ENCODE measurements at regions not wholly inside any gene's neighbourhood (a gene's known extent, or its start where the extent isn't known, plus 50 kb on each side); places are given as distances from the start of the nearest gene placed in this dataset.

DNA sequence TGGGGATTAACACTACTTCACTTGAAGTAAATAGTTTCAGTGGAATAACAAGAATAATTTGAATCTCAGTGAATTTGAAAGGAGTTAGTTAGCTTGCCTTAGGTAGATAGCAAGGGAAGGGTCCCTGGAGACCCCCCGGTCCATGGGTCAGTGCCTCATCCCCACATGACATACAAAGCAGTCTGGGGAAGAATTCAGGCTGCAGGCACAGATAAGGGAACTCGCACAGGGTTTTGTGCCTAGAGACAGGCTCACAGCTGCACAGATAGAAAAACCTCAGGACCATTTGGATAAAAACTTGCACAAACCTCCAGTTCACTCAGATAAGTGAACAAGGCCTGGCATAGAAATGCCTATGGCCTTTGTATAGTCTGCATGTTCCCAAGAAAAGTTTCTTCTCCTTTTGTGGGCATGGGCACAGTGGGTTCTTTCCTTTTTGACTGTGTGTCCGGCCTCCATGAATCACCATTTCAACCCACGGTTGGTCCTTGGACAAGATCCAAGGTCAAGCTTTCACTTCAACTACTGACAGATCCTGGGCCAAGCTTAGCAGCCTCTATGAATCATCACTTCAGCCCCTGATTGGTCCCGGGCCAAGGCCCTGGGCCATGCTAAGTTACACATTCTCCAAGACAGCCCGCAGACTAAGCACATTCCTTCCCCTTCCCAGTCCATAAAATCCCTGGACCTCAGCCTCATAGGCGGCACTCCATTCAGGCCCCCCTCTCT lies 108.3 kb upstream of the KLHL4 start:
- TF ChIP-seq, protein P1, sequence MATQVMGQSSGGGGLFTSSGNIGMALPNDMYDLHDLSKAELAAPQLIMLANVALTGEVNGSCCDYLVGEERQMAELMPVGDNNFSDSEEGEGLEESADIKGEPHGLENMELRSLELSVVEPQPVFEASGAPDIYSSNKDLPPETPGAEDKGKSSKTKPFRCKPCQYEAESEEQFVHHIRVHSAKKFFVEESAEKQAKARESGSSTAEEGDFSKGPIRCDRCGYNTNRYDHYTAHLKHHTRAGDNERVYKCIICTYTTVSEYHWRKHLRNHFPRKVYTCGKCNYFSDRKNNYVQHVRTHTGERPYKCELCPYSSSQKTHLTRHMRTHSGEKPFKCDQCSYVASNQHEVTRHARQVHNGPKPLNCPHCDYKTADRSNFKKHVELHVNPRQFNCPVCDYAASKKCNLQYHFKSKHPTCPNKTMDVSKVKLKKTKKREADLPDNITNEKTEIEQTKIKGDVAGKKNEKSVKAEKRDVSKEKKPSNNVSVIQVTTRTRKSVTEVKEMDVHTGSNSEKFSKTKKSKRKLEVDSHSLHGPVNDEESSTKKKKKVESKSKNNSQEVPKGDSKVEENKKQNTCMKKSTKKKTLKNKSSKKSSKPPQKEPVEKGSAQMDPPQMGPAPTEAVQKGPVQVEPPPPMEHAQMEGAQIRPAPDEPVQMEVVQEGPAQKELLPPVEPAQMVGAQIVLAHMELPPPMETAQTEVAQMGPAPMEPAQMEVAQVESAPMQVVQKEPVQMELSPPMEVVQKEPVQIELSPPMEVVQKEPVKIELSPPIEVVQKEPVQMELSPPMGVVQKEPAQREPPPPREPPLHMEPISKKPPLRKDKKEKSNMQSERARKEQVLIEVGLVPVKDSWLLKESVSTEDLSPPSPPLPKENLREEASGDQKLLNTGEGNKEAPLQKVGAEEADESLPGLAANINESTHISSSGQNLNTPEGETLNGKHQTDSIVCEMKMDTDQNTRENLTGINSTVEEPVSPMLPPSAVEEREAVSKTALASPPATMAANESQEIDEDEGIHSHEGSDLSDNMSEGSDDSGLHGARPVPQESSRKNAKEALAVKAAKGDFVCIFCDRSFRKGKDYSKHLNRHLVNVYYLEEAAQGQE (IDR thresholded peaks at IDR 0.05; ENCODE audit: insufficient replicate concordance, low read depth) = no peak
- TF ChIP-seq POLR2AphosphoS5 (IDR thresholded peaks at IDR 0.05; ENCODE audit: low read depth) (no peak), GABPA (IDR thresholded peaks at IDR 0.05; ENCODE audit: low read depth) (no peak)
- TF ChIP-seq, protein P2, sequence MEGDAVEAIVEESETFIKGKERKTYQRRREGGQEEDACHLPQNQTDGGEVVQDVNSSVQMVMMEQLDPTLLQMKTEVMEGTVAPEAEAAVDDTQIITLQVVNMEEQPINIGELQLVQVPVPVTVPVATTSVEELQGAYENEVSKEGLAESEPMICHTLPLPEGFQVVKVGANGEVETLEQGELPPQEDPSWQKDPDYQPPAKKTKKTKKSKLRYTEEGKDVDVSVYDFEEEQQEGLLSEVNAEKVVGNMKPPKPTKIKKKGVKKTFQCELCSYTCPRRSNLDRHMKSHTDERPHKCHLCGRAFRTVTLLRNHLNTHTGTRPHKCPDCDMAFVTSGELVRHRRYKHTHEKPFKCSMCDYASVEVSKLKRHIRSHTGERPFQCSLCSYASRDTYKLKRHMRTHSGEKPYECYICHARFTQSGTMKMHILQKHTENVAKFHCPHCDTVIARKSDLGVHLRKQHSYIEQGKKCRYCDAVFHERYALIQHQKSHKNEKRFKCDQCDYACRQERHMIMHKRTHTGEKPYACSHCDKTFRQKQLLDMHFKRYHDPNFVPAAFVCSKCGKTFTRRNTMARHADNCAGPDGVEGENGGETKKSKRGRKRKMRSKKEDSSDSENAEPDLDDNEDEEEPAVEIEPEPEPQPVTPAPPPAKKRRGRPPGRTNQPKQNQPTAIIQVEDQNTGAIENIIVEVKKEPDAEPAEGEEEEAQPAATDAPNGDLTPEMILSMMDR (IDR thresholded peaks at IDR 0.05; ENCODE audit: insufficient read depth, low read length) = no peak

Measured in HL-60 (cell line).